Keratinocyte (primary cell): ENCODE measurements at regions not wholly inside any gene's neighbourhood (a gene's known extent, or its start where the extent isn't known, plus 50 kb on each side); places are given as distances from the start of the nearest gene placed in this dataset.

Experiments
- DNase-seq: peaks from one replicate; pipeline ENCODE4 v3.0.0-alpha.2; 2011; ENCODE audit warnings: low read depth, missing footprints, low spot score
- FAIRE-seq: peaks from 2 replicates; lab custom pipeline; 2011; peaks lifted over from hg19 to GRCh38; lab: Jason Lieb, UNC
- H2AFZ ChIP-seq: 2 replicates; pipeline ENCODE4 v1.6.0; 2012; ENCODE audit warnings: low read length, control low read depth, inconsistent platforms; ENCODE audit not compliant: control insufficient read depth
- H3K27ac ChIP-seq: 2 replicates; pipeline ENCODE4 v1.5.1; 2011; ENCODE audit warnings: low read length; ENCODE audit not compliant: control insufficient read depth, insufficient read depth
- H3K27me3 ChIP-seq: 3 replicates; pipeline ENCODE4 v1.6.0; 2011; ENCODE audit warnings: low read length; ENCODE audit not compliant: control insufficient read depth, insufficient read depth; ENCODE audit errors: extremely low read depth
- H3K36me3 ChIP-seq, 2 experiments: 2 replicates in 1 of 2; 3 replicates in 1 of 2; pipeline ENCODE4 v1.5.1; 2011; ENCODE audit warnings: low read length in 2 of 2, mild to moderate bottlenecking in 1 of 2; ENCODE audit not compliant: control insufficient read depth in 2 of 2, insufficient read depth in 2 of 2; ENCODE audit errors: extremely low read depth in 1 of 2
- H3K4me1 ChIP-seq: 3 replicates; pipeline ENCODE4 v1.5.1; 2011; ENCODE audit warnings: low read length; ENCODE audit not compliant: control insufficient read depth, insufficient read depth; ENCODE audit errors: extremely low read depth
- H3K4me2 ChIP-seq: 3 replicates; pipeline ENCODE4 v1.6.0; 2011; ENCODE audit warnings: low read depth, low read length; ENCODE audit not compliant: control insufficient read depth, insufficient read depth; ENCODE audit errors: extremely low read depth
- H3K4me3 ChIP-seq, 3 experiments: fragments of 200-600 bp in 1 of 3; sonication (generic) in 1 of 3; 2 replicates in 2 of 3; 3 replicates in 1 of 3; pipeline ENCODE4 v1.5.1; 2011 to 2016; ENCODE audit warnings: low read length in 3 of 3, mild to moderate bottlenecking in 3 of 3, control low read depth in 2 of 3, inconsistent platforms in 1 of 3, low read depth in 1 of 3, mixed read lengths in 1 of 3, mixed run types in 1 of 3, moderate library complexity in 1 of 3; ENCODE audit not compliant: control insufficient read depth in 2 of 3, insufficient read depth in 2 of 3; ENCODE audit errors: extremely low read depth in 1 of 3
- H3K79me2 ChIP-seq: 2 replicates; pipeline ENCODE4 v1.6.0; 2012; ENCODE audit warnings: low read length; ENCODE audit not compliant: control insufficient read depth, insufficient read depth
- H3K9ac ChIP-seq: 3 replicates; pipeline ENCODE4 v1.6.0; 2011; ENCODE audit warnings: low read length; ENCODE audit not compliant: control insufficient read depth, insufficient read depth; ENCODE audit errors: extremely low read depth
- H3K9me1 ChIP-seq: 3 replicates; pipeline ENCODE4 v1.6.0; 2011; ENCODE audit warnings: low read length; ENCODE audit not compliant: control insufficient read depth, insufficient read depth; ENCODE audit errors: extremely low read depth
- H3K9me3 ChIP-seq: 2 replicates; pipeline ENCODE4 v1.5.1; 2012; ENCODE audit warnings: low read depth, low read length; ENCODE audit not compliant: control insufficient read depth
- H4K20me1 ChIP-seq: 3 replicates; pipeline ENCODE4 v1.6.0; 2011; ENCODE audit warnings: low read length; ENCODE audit not compliant: control insufficient read depth, insufficient read depth; ENCODE audit errors: extremely low read depth
- CTCF ChIP-seq, 3 experiments: IDR thresholded peaks in 1 of 3; conservative IDR thresholded peaks in 1 of 3; optimal IDR thresholded peaks in 1 of 3; 2 replicates in 2 of 3; 3 replicates in 1 of 3; pipeline versions ENCODE3 to v1.5.1; 2011; ENCODE audit warnings: low read length in 3 of 3, mild to moderate bottlenecking in 3 of 3, moderate library complexity in 2 of 3, control low read depth in 1 of 3, inconsistent platforms in 1 of 3; ENCODE audit not compliant: insufficient read depth in 2 of 3; ENCODE audit errors: extremely low read depth in 1 of 3
- EZH2 ChIP-seq: IDR thresholded peaks from one replicate; pipeline ENCODE4 v1.6.1; 2012; ENCODE audit warnings: inconsistent platforms, mild to moderate bottlenecking, low read length, moderate library complexity
- dilution Hi-C: fragments of 300-500 bp; cut with MboI; formaldehyde crosslinking; loops from one replicate; pipeline ENCODE4 v1.7.0; 2020; ENCODE audit warnings: low sequenced_read_pairs; ENCODE audit not compliant: extremely low pct_ligation_motif_present

- H2AFZ ChIP-seq, result no peak overlapping the region
- H3K4me2 ChIP-seq, result no peak overlapping the region
- DNase-seq, result no peak
- no peaks in the 10 kb centered on the region for H4K20me1 ChIP-seq
- TF ChIP-seq EZH2 (no peak), CTCF (optimal IDR thresholded peaks at IDR 0.05 in 1 of 3, IDR thresholded peaks at IDR 0.05 in 1 of 3, conservative IDR thresholded peaks at IDR 0.05 in 1 of 3; ENCODE audit: extremely low read depth in 1 of 3, insufficient read depth in 2 of 3, low read length in 3 of 3) (no peak)
- no peak overlapping the region for H3K4me3 ChIP-seq
- no peak overlapping the region for H3K27ac ChIP-seq
- H3K4me1 ChIP-seq, result peaks cover 2% of the 10 kb centered on the region
- no peaks in the 10 kb centered on the region for H3K9me3 ChIP-seq
- no peak for FAIRE-seq
- peaks cover 18% of the 10 kb centered on the region for H3K27me3 ChIP-seq
- no peak overlapping the region for H3K9ac ChIP-seq
- no peaks in the 10 kb centered on the region for H3K36me3 ChIP-seq
- no peaks in the 10 kb centered on the region for H3K9me1 ChIP-seq
- dilution Hi-C loops, result no loop called here
- no peaks in the 10 kb centered on the region for H3K79me2 ChIP-seq
These were observed 102.1 kb upstream of the LNX1 start for GRCh38 chr4:53693408-53693807.

- H3K9me1 ChIP-seq, result no peaks in the 10 kb centered on the region
- peak; percentile 26 for DNase-seq
- FAIRE-seq, result peak; percentile 81
- H2AFZ ChIP-seq, result no peak overlapping the region
- H3K4me3 ChIP-seq, result no peak overlapping the region
- H3K79me2 ChIP-seq, result no peaks in the 10 kb centered on the region
- no peak overlapping the region for H3K4me2 ChIP-seq
- dilution Hi-C loops, result no loop called here
- H3K27ac ChIP-seq, result no peak overlapping the region
- peaks cover 29% of the 10 kb centered on the region for H3K27me3 ChIP-seq
- H3K9me3 ChIP-seq, result no peaks in the 10 kb centered on the region
- peaks cover 7% of the 10 kb centered on the region for H3K4me1 ChIP-seq
- no peak for TF ChIP-seq CTCF (optimal IDR thresholded peaks at IDR 0.05 in 1 of 3, IDR thresholded peaks at IDR 0.05 in 1 of 3, conservative IDR thresholded peaks at IDR 0.05 in 1 of 3; ENCODE audit: extremely low read depth in 1 of 3, insufficient read depth in 2 of 3, low read length in 3 of 3)
- TF ChIP-seq EZH2, result no peak
- no peaks in the 10 kb centered on the region for H3K36me3 ChIP-seq
- H4K20me1 ChIP-seq, result no peaks in the 10 kb centered on the region
- no peak overlapping the region for H3K9ac ChIP-seq
These were observed 97.0 kb upstream of the LNX1 start for GRCh38 chr4:53688186-53688790.
